ENCODE measurements at regions not wholly inside any gene's neighbourhood (a gene's known extent, or its start where the extent isn't known, plus 50 kb on each side); places are given as distances from the start of the nearest gene placed in this dataset.

DNA sequence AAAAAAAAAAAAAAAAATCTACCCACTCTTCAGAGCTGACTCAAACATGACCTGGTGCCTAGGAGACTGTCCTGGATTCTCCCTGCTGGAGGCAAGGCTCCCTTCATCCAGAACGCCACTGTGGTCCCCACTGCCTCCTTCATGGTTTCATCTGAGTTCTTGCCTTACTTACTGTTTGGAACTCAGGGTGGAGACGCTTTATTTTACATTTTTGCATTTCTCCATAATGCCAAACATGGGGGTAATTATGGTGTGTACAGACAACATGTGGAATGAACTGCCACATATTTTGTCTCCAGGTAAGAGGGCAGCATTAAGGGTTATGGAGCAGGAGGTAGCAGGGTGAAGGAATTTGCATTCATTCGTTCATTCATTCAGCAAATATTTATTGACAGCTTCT lies 58.1 kb upstream of the KCNK12 start:
- H3K23ac ChIP-seq (ENCODE audit: insufficient read length): no peak overlapping the region
- H3K4me3 ChIP-seq (ENCODE audit: extremely low read depth in 1 of 4, insufficient read depth in 2 of 4, low read depth in 3 of 4, low read length in 4 of 4): no peak overlapping the region
- H4K8ac ChIP-seq (ENCODE audit: extremely low read depth, insufficient read depth, low read length): no peak overlapping the region
- no peak overlapping the region for H2BK15ac ChIP-seq (ENCODE audit: low read length)
- TF ChIP-seq POLR2AphosphoS5 (IDR thresholded peaks at IDR 0.05; ENCODE audit: low read depth, low read length): no peak
- H3K27me3 ChIP-seq (replicated peaks in 1 of 4; ENCODE audit: control insufficient read depth in 3 of 4, extremely low read depth in 1 of 4, insufficient read depth in 3 of 4, low read length in 3 of 4): no peaks in the 10 kb centered on the region; a peak in 1 of 7 replicates
- H2BK120ac ChIP-seq (replicated peaks; ENCODE audit: low read depth, low read length): no peak overlapping the region
- no peaks in the 10 kb centered on the region for H4K20me1 ChIP-seq (replicated peaks in 1 of 2; ENCODE audit: control insufficient read depth in 1 of 2, insufficient read depth in 2 of 2, low read length in 2 of 2)
- FAIRE-seq (no peak), DNase-seq (ENCODE audit: low read depth in 1 of 2, low spot score in 2 of 2) (no peak)
- no peak overlapping the region for H3K14ac ChIP-seq (ENCODE audit: insufficient read length)
- ChIA-PET CTCF (ENCODE audit: partially characterized antibody) (interaction anchor here (1.4 kb wide), 1 partner anchor 26 kb away, joined by 7 read pairs; no protein-coding TSS in a partner anchor), POLR2A (ENCODE audit: partially characterized antibody) (no interaction called here)
- H3K4me2 ChIP-seq (ENCODE audit: insufficient read depth in 1 of 2, low read depth in 2 of 2, low read length in 2 of 2): no peak overlapping the region
- H4K91ac ChIP-seq (replicated peaks; ENCODE audit: insufficient read length, low read length): no peak overlapping the region
- H2AK5ac ChIP-seq (ENCODE audit: low read depth, low read length): no peak overlapping the region
- H2AFZ ChIP-seq (ENCODE audit: low read length): no peak overlapping the region
- H3K27ac ChIP-seq (ENCODE audit: low read depth, low read length): no peak overlapping the region
- no peaks in the 10 kb centered on the region for H3K9me3 ChIP-seq (ENCODE audit: insufficient read depth in 2 of 2, low read depth in 1 of 2, low read length in 1 of 2)
- no peak overlapping the region for H3K9ac ChIP-seq (replicated peaks in 1 of 4; ENCODE audit: extremely low read depth in 1 of 4, low read depth in 3 of 4, low read length in 3 of 4)
- peaks cover 0 to 2% (median 0%) of the 10 kb centered on the region in 4 experiments; a peak in 1 of 7 replicates for H3K4me1 ChIP-seq (replicated peaks in 1 of 4; ENCODE audit: control insufficient read depth in 3 of 4, insufficient read depth in 4 of 4, low read length in 3 of 4)
- H2BK20ac ChIP-seq (ENCODE audit: low read length): no peak overlapping the region
- no peak overlapping the region for H3K56ac ChIP-seq (replicated peaks; ENCODE audit: insufficient read length, low read depth, low read length)
- H3K23me2 ChIP-seq (ENCODE audit: low read depth, low read length): no peaks in the 10 kb centered on the region
- no peaks in the 10 kb centered on the region for H3K79me2 ChIP-seq (ENCODE audit: control insufficient read depth in 1 of 2, insufficient read depth in 2 of 2, low read length in 2 of 2)
- no peak overlapping the region for H2BK12ac ChIP-seq (ENCODE audit: low read depth, low read length)
- WGBS, 2 experiments (ENCODE audit: extremely low coverage in 1 of 2, insufficient coverage in 1 of 2, insufficient read length in 1 of 2, insufficient replicate concordance in 2 of 2, low coverage in 1 of 2, low lambda C conversion rate in 2 of 2, missing lambda C conversion rate in 1 of 2): 84% methylated on average over 3 of the region's 3 CpGs; no CpG with 5 or more reads in 1 of the 2 experiments
- no peak overlapping the region for H3K4ac ChIP-seq (replicated peaks; ENCODE audit: insufficient read length, low read depth, low read length)
- H4K5ac ChIP-seq (ENCODE audit: insufficient read length, low read depth, low read length): no peak overlapping the region
- no peaks in the 10 kb centered on the region for H3K36me3 ChIP-seq (ENCODE audit: control insufficient read depth in 2 of 4, insufficient read depth in 4 of 4, low read length in 3 of 4)
- no peak overlapping the region for H3K18ac ChIP-seq (ENCODE audit: extremely low read depth, low read length)
- no peak overlapping the region for H2BK5ac ChIP-seq (ENCODE audit: low read depth, low read length)
- no peaks in the 10 kb centered on the region for H3K79me1 ChIP-seq (ENCODE audit: low read depth, low read length)

Data from H1 (cell line).